ENCODE measurements at regions not wholly inside any gene's neighbourhood (a gene's known extent, or its start where the extent isn't known, plus 50 kb on each side); places are given as distances from the start of the nearest gene placed in this dataset.
"Not testable (repeated sequence)": the region's sequence is repeated elsewhere in the genome, so short reads cannot be mapped to it uniquely, and the experiment has no call there.

DNA sequence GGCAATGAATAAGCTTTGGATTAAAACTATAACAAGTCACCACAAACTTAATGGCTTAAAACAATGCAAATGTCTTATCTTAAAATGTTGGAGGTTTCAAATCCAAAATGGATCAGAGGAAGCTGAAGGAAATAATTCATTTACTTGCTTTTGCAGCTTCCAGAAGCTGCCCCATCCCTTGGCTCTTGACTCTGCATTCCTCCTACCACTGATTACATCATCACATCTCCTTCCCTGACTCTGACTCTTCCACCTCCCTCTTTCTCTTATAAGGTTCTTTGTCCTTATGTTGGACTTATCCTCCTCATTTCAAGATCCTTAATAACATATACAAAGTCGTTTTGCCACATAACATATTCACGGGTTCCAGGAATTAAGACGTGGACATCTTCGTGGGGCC lies 982.8 kb upstream of the ROBO1 start:
- TF ChIP-seq, protein P1, sequence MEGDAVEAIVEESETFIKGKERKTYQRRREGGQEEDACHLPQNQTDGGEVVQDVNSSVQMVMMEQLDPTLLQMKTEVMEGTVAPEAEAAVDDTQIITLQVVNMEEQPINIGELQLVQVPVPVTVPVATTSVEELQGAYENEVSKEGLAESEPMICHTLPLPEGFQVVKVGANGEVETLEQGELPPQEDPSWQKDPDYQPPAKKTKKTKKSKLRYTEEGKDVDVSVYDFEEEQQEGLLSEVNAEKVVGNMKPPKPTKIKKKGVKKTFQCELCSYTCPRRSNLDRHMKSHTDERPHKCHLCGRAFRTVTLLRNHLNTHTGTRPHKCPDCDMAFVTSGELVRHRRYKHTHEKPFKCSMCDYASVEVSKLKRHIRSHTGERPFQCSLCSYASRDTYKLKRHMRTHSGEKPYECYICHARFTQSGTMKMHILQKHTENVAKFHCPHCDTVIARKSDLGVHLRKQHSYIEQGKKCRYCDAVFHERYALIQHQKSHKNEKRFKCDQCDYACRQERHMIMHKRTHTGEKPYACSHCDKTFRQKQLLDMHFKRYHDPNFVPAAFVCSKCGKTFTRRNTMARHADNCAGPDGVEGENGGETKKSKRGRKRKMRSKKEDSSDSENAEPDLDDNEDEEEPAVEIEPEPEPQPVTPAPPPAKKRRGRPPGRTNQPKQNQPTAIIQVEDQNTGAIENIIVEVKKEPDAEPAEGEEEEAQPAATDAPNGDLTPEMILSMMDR (IDR thresholded peaks at IDR 0.05; ENCODE audit: extremely low read depth, missing control alignments): no peak
- no peak for DNase-seq (ENCODE audit: low spot score)

- no peak for DNase-seq (ENCODE audit: low spot score)
- TF ChIP-seq, protein P1 (IDR thresholded peaks at IDR 0.05; ENCODE audit: extremely low read depth, missing control alignments): no peak
Measured at GRCh38 chr3:80734920-80735319, 967.1 kb upstream of the ROBO1 start.

- DNase-seq (ENCODE audit: low spot score): no peak
- TF ChIP-seq, protein P1 (IDR thresholded peaks at IDR 0.05; ENCODE audit: extremely low read depth, missing control alignments): no peak
Measured at GRCh38 chr3:80734483-80734882, 966.7 kb upstream of the ROBO1 start.

DNA sequence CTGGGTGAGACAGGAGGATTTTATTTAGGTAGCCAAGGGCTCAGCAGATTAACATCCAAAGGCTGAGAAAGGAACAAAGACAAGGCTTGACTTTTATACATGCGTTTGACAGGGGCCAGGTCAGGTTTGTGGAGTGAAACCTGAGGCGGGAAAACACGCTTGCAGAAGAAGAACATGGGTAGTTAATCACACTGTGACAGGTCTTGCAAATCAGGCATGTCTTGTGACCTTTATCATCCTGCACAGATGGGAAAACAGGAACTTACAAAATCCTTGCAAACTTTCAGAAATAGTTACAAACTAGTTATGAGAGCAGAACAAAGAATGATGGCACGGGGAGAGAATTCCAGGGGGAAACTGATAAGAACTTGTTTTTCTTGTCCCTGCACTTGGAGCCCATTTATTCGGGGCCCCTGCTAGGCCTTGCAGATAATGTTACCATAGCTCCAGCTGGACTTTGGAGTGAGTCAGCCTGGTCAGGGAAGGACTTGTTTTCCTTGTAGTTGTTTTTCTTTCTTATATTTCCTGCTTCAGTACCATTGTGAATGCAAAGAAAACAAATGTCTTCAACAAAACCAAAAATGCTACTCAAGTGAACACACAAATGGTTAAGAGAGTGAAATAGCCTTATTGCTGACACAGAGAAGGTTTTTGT lies 965.9 kb upstream of the ROBO1 start:
- DNase-seq (ENCODE audit: low spot score): no peak

DNA sequence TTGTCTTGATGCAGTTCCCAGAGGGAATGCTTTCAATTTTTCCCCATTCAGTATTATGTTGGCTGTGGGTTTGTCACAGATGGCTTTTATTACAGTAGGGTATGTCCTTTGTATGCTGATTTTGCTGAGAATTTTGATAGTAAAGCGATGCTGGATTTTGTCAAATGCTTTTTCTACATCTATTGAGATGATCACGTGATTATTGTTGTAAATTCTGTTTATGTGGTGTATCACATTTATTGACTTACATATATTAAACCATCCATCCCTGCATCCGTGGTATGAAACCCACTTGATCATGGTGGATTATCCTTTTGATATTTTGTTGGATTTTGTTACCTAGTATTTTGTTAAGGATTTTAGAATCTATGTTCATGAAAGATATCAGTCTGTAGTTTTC lies 959.8 kb upstream of the ROBO1 start:
- not testable (repeated sequence) for DNase-seq (ENCODE audit: low spot score)

More for the DNA sequence above, 965.9 kb upstream of the ROBO1 start:
- TF ChIP-seq, protein P1 (IDR thresholded peaks at IDR 0.05; ENCODE audit: extremely low read depth, missing control alignments): no peak

- DNase-seq (ENCODE audit: low spot score): not testable (repeated sequence)
Measured at GRCh38 chr3:80709597-80710322, 942.0 kb upstream of the ROBO1 start.

DNA sequence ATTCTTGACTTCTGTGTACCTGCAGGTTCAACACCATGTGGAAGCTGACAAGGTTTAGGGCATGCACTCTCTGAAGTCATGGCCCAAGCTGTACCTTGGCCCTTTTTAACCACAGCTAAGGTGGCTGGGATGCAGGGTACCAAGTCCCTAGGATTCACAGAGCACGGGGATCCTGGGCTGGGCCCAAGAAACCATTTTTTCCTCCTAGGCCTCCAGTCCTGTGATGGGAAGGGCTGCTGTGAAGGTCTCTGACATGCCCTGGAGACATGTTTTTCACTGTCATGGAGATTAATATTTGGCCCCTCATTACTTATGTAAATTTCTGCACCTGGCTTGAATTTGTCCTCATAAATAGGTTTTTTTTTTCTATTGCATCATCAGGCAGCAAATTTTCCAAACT lies 937.5 kb upstream of the ROBO1 start:
- DNase-seq (ENCODE audit: low spot score): no peak
- TF ChIP-seq, protein P1 (IDR thresholded peaks at IDR 0.05; ENCODE audit: extremely low read depth, missing control alignments): no peak

DNA sequence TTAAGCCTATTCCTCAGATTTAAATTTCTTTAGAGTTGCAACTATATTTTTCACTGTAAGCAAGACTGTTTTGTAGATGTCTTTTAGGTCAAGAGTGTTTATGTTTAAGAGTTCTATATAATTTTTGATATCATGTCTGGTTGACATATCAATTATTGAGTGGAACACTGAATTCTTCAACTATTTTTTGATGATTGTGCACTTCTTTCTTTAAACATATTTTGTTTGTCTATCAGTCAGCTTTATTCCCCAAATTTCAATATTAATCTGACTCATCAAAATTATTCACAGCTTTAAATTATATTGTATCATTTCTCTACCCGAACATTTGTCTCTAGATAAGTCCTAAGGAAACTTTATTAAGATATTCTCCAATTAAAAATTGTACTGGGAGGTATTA lies 933.6 kb upstream of the ROBO1 start:
- TF ChIP-seq, protein P1 (IDR thresholded peaks at IDR 0.05; ENCODE audit: extremely low read depth, missing control alignments): no peak
- no peak for DNase-seq (ENCODE audit: low spot score)

All from GM20000 (cell line).